ENCODE measurements at regions not wholly inside any gene's neighbourhood (a gene's known extent, or its start where the extent isn't known, plus 50 kb on each side); places are given as distances from the start of the nearest gene placed in this dataset.

- TF ChIP-seq POLR2AphosphoS5 (IDR thresholded peaks at IDR 0.05; ENCODE audit: low read depth, low read length), result no peak
- no peak for TF ChIP-seq TAF1 (IDR thresholded peaks at IDR 0.05; ENCODE audit: borderline replicate concordance, low read depth, low read length)
- no peak for TF ChIP-seq POLR2A (IDR thresholded peaks at IDR 0.05; ENCODE audit: low read depth, low read length)
These were observed 87.5 kb upstream of the TMEM170B start for GRCh38 chr6:11450037-11450436.
